HUES6 (cell line): ENCODE measurements at regions not wholly inside any gene's neighbourhood (a gene's known extent, or its start where the extent isn't known, plus 50 kb on each side); places are given as distances from the start of the nearest gene placed in this dataset.
"Not testable (repeated sequence)": the region's sequence is repeated elsewhere in the genome, so short reads cannot be mapped to it uniquely, and the experiment has no call there.

Experiments
- H3K27ac ChIP-seq: 2 replicates; pipeline ENCODE4 v1.7.0; 2013; ENCODE audit warnings: low read depth, mild to moderate bottlenecking, low read length, inconsistent platforms
- H3K27me3 ChIP-seq: 2 replicates; pipeline ENCODE4 v1.6.1; 2013; ENCODE audit warnings: low read length; ENCODE audit not compliant: control insufficient read depth, insufficient read depth
- H3K36me3 ChIP-seq: 2 replicates; pipeline ENCODE4 v1.6.1; 2013; ENCODE audit warnings: low read length; ENCODE audit not compliant: control insufficient read depth, insufficient read depth
- H3K4me1 ChIP-seq: 2 replicates; pipeline ENCODE4 v1.6.1; 2013; ENCODE audit warnings: low read length; ENCODE audit not compliant: control insufficient read depth, insufficient read depth
- H3K4me3 ChIP-seq: 2 replicates; pipeline ENCODE4 v1.5.1; 2013; ENCODE audit warnings: low read depth, low read length
- H3K9ac ChIP-seq: one replicate; pipeline ENCODE4 v1.6.1; 2013; ENCODE audit warnings: mild to moderate bottlenecking, low read length
- H3K9me3 ChIP-seq: 2 replicates; pipeline ENCODE4 v1.6.1; 2013; ENCODE audit warnings: low read depth, low read length; ENCODE audit not compliant: control insufficient read depth, insufficient read depth

DNA sequence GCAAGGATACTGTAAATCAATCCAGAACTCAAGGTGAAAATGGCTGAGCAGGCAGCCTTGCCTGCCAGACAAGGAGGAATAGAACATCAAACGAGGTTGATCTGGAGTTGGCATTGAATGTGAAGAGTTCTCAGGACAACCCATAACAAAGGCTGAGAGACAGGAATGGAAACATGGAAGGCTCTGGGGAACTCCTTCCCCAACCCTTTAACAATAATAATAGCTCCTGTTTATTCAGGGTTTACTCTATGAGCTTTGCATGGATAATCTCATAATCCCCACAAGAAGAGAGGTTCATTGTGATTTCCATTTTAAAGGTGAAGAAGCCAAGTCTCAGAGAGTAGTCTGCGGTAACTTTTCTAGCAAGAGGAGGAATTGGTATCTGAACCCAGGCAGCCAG lies 151.7 kb downstream of the SOD2 start:
- Histone ChIP-seq H3K36me3 (no peaks in the 10 kb centered on the region), H3K4me3 (no peak overlapping the region), H3K9ac (no peak overlapping the region), H3K27me3 (peaks cover 17% of the 10 kb centered on the region), H3K27ac (no peak overlapping the region), H3K9me3 (no peaks in the 10 kb centered on the region), H3K4me1 (peaks cover 3% of the 10 kb centered on the region; the same call in 1 of the 2 replicates)

DNA sequence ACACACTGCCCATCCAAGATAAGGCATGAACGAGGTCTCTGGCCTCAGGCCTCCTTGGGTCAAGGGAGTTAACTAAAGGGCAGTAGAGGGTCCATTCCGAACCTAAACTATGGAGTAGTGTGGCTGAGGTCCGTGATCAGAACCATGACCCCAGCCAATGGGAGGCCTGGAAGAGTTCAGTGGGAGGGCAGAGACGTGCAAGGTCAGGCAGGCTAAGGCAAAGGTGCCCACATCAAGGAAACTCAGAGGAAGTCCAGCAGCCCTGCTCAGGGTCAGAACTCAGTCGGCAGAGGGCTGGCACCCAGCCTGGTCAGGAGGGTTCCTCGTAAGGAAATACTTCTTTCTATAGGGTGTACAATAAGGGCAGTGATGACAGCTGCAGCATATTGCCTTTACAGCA lies 152.2 kb downstream of the SOD2 start:
- Histone ChIP-seq H3K4me1 (peaks cover 3% of the 10 kb centered on the region; the same call in 1 of the 2 replicates), H3K4me3 (no peak overlapping the region), H3K27ac (no peak overlapping the region), H3K9ac (no peak overlapping the region), H3K27me3 (peaks cover 19% of the 10 kb centered on the region), H3K9me3 (no peaks in the 10 kb centered on the region), H3K36me3 (no peaks in the 10 kb centered on the region)

DNA sequence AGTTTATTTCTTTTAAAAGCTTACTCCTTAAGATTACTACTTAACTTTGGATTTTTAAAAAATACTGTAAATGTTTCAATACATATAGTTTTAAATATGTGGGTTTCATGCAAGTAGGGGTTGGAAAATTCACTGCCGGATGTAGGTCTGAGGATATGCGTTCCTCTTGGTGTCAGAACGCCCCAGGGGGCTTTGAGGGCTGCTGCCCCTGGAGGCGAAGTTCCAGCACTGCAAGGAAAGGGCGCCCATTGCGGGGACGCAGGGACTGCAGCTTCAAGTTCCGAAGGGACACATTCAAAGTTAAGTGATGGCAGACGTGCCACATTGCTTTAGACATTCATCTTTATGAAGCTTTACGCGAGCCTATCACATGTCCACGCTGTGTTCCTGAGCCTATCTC lies 152.9 kb downstream of the SOD2 start:
- H3K36me3 ChIP-seq, result no peaks in the 10 kb centered on the region
- H3K4me1 ChIP-seq, result peaks cover 3% of the 10 kb centered on the region; the same call in 1 of the 2 replicates
- no peak overlapping the region for H3K9ac ChIP-seq
- no peaks in the 10 kb centered on the region for H3K9me3 ChIP-seq
- H3K27me3 ChIP-seq, result peaks cover 26% of the 10 kb centered on the region
- no peak overlapping the region for H3K4me3 ChIP-seq
- H3K27ac ChIP-seq, result no peak overlapping the region

DNA sequence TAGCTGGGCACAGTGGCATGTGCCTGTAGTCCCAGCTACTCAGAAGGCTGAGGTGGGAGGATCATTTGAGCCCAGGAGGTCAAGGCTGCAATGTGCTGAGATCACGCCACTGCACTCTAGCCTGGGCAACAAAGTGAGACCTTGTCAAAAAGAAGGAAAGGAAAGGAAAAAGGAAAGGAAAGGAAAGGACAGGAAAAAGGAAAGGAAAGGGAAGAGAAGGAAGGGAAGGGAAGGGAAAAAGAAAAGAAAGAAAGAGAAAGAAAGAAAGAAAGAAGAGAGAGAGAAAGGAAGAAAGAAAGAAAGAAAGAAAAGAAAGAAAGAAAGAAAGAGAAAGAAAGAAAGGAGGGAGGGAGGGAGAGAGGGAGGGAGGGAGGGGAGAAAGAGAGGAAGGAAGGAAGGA lies 155.0 kb downstream of the SOD2 start:
- H3K9me3 ChIP-seq, H3K36me3 ChIP-seq: not testable (repeated sequence)
- peaks cover 42% of the 10 kb centered on the region for H3K27me3 ChIP-seq

DNA sequence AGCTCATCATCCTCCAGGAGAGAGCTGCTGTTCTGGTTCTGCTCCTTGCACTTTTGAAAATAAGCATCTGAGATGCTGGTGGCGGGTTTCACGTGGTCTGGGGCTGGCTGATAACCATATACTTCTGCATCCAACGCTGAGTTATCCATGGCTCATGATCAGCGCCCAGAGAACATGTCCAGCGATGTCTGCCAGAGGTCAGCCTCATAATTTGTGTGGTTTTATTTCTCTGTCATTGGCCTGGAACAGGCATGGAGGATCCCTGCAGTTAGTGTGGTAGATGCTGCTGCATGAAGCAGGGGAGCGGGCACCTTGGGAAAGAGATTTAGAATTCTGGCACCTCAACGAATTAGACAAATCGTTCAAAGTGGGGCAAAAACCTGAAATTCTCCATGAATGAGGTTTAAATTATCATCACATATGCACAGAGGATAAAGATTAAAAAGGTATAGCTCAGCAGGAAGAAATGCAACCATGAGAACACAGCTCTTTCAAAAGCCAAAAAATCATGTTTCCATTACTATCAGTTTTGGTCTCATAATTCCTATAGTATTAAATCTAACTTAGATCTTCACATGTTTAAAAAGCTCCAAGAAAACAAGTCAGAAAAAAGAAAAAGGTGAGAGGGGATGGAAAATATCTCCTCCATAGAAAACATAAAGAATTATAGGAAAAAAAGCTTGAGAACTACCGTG lies 157.2 kb downstream of the SOD2 start:
- Histone ChIP-seq H3K27me3 (peaks cover 35% of the 10 kb centered on the region), H3K36me3 (no peaks in the 10 kb centered on the region), H3K4me1 (peaks cover 3% of the 10 kb centered on the region; the same call in 1 of the 2 replicates), H3K27ac (no peak overlapping the region), H3K9ac (no peak overlapping the region), H3K9me3 (no peaks in the 10 kb centered on the region), H3K4me3 (no peak overlapping the region)

More for the DNA sequence above, 155.0 kb downstream of the SOD2 start:
- not testable (repeated sequence) for H3K4me3 ChIP-seq, H3K9ac ChIP-seq, H3K27ac ChIP-seq, H3K4me1 ChIP-seq

DNA sequence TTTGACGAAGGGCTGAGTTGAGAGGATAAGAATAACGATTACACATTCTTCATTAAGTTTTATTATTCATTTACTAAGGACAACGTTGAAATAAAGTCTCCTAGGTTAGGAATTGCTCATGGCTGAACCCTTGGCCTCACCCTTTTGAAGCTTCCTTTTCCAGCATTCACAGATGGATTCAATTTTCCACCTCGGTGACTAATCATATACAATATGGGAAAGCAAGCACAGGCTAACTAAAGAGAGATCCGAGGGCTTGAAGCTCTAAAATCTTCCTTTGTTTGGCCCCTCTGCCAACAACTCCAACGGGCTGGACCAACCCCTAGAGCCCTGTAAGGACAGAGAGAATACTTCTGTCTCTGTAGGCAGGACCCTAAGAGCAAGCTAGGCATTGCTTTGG lies 159.5 kb downstream of the SOD2 start:
- H3K4me1 ChIP-seq, result no peaks in the 10 kb centered on the region
- peaks cover 30% of the 10 kb centered on the region for H3K27me3 ChIP-seq
- H3K9ac ChIP-seq, result no peak overlapping the region
- no peaks in the 10 kb centered on the region for H3K36me3 ChIP-seq
- no peak overlapping the region for H3K4me3 ChIP-seq
- no peaks in the 10 kb centered on the region for H3K9me3 ChIP-seq
- no peak overlapping the region for H3K27ac ChIP-seq

DNA sequence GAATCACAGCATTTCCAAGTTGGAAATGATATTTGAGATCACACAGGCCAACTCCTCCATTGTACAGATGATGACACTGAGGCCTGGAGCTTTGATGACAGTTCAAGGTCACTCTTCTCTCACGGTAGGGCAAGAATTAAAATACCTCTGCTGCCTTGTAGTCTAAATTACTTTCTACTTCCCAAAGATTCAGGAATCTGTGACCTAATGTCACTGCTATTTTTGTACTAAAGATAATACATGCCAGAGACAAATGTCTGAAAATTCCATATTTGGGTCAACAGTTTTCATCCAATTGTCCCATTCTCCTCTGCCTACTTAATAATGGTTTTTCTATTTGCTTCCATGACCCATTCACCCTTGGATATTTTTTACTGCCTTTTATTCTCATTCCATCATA lies 160.0 kb downstream of the SOD2 start:
- Histone ChIP-seq H3K27ac (no peak overlapping the region), H3K4me1 (no peaks in the 10 kb centered on the region), H3K27me3 (peaks cover 30% of the 10 kb centered on the region), H3K4me3 (no peak overlapping the region), H3K36me3 (no peaks in the 10 kb centered on the region), H3K9me3 (no peaks in the 10 kb centered on the region), H3K9ac (no peak overlapping the region)

DNA sequence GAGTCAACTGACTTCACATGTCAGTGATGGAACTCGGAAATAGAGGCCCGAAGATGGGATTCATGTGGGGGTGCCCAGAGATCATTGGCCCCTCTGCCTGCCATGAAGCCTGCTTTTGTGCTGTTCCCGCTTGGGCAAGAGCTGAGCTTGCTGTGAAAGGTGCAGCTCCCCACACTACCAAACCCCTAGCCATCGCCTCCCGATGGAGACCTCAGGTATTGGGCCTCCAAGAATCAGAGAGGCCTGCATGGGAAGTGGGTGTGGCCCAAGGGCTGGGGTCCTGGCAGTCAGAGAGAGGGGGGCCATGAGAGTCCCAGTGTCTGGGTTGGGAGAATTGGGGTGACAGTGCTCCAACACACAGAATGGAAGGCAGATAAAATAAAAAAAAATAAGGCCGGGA lies 160.9 kb downstream of the SOD2 start:
- no peak overlapping the region for H3K4me3 ChIP-seq
- no peak overlapping the region for H3K9ac ChIP-seq
- H3K9me3 ChIP-seq, result no peaks in the 10 kb centered on the region
- H3K4me1 ChIP-seq, result no peaks in the 10 kb centered on the region
- H3K27ac ChIP-seq, result no peak overlapping the region
- H3K36me3 ChIP-seq, result no peaks in the 10 kb centered on the region
- peaks cover 30% of the 10 kb centered on the region for H3K27me3 ChIP-seq

DNA sequence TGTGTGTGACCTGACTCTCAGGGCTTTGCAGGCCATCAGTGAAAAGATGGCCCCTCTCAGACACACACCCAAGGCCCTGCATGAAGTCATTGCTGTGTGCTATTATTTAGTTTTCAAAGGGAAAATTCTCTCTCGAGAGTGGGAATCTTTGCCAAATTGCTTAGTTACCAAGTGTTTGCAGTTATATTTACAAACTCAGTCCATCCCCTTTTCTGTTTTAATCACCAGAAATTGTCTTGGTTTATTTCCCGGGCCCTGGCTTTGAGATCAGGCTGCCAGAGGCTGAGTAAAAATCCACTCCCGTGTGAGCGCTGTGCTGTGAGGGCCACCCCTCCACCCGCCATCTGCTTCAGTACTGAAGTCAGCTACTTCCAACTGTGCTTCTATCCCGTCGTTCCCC lies 163.1 kb downstream of the SOD2 start:
- H3K4me1 ChIP-seq, result no peaks in the 10 kb centered on the region
- H3K4me3 ChIP-seq, result no peak overlapping the region
- no peak overlapping the region for H3K9ac ChIP-seq
- H3K27ac ChIP-seq, result no peak overlapping the region
- H3K9me3 ChIP-seq, result no peaks in the 10 kb centered on the region
- H3K27me3 ChIP-seq, result peaks cover 14% of the 10 kb centered on the region
- H3K36me3 ChIP-seq, result no peaks in the 10 kb centered on the region

DNA sequence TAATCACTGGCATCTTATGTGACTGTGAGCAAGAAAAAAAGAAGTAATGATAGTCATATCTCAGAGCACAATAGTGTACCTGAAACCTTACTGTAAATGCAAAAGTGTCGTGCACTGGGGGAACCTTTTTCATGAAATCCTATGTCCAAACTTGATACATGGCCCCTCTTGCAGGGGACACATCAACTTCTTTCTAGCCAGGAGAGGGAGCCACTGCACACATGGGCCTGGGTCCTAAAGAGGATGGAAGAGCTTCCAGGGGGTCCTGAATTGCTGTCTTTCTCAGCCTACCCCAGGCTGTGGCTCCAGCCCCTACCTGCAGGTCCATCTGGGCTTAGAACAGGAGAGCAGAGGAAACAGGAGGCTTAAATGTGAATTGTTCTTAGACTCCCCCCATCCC lies 165.7 kb downstream of the SOD2 start:
- Histone ChIP-seq H3K9ac (no peak overlapping the region), H3K27ac (no peak overlapping the region), H3K27me3 (no peaks in the 10 kb centered on the region), H3K36me3 (no peaks in the 10 kb centered on the region), H3K4me1 (no peaks in the 10 kb centered on the region), H3K4me3 (no peak overlapping the region), H3K9me3 (no peaks in the 10 kb centered on the region)

DNA sequence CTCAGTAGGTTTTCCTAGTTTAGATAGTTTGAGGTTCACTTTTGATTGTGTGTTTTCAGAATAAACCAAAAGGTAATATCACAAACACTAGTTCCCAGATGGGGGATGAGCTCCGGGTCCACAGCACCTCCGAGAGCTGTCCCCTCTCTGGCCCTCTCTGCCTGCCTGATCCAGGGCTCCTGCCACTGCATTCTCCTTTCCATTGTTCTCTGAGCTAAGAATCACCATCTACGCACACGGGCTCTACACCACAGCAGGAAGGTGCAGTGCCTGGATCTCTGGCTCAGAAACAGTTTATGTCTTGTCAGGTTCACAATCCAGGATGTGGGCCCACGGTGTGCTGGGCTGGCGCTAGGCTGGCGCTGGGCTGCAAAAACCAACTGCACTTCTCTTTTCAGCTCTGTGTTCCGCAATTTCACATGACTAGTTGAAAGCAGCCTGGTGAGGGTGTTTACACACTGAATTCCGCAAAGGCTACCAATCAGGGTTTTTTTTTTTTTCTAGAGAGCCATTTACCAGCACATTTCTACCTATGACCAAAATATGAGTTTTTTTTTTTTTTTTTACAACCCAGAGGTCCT lies 167.5 kb downstream of the SOD2 start:
- no peaks in the 10 kb centered on the region for H3K36me3 ChIP-seq
- no peaks in the 10 kb centered on the region for H3K4me1 ChIP-seq
- H3K27ac ChIP-seq, result no peak overlapping the region
- H3K4me3 ChIP-seq, result no peak overlapping the region
- H3K27me3 ChIP-seq, result no peaks in the 10 kb centered on the region
- H3K9me3 ChIP-seq, result no peaks in the 10 kb centered on the region
- H3K9ac ChIP-seq, result no peak overlapping the region
